ENCODE measurements at regions not wholly inside any gene's neighbourhood (a gene's known extent, or its start where the extent isn't known, plus 50 kb on each side); places are given as distances from the start of the nearest gene placed in this dataset.

DNA sequence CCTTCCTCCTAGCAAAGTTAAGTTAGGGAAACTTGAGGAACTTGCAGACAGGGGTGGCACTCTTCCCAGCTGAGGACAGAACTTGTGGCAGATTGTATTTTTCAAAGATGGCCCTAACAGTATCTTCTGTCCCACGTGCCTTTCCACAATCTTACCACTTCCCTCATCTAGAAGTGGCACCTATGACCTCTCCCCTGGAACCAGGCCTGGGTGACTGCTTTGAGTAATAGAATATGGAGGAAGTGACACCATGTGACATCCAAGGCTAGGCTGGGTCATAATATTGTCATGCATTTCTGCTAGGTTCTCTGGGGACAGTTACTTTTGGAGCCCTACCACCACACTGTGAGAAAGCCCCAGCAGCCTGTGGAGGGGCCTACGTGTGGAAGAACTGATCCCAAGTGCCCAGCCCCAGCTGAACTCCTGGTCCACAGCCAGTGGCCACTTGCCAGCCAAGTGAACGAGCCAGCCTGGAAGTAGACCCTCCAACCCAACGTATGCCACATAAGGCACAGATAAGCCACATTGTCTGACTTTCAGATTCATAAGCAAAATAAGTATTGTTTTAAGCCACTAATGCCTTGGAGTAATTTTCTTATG is 193.7 kb downstream of the PTPN20 start:
- DNase-seq (ENCODE audit: low spot score), result no peak

DNA sequence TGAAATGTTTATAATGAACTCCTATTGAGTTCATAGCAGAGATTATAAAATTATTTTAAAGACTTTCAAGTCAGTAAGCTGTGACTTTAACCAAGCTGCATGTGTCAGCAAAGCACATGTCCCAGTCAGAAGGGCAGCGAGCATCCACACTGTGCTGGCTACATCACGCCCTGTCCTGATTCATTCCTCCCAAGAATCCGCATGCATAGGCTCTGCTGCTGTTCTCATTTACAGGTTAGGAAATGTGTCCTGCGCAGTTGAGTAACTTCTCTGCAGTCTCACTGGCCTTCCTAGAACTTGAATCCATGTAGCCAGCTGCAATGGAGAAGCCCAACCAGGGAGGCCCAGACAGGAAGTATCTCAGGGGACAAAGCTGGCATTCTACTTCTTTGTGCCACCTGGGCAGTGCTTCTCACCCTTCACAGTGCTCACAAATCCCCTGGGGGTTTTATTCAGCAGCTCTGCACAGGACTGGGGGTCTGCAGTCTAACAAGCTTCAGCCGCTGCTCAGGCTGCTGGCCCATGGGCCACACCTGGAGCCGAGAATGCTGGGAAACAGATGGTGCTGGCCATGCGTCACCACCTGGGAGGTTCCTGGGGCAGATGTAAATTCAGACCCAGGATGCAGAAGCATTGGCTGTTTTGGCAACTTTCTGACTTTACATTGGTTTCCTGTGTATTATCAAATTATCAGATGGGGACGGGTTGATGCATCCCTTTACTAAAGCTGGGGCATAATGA is 192.8 kb upstream of the GDF10 start:
- DNase-seq (ENCODE audit: low spot score), result no peak

DNA sequence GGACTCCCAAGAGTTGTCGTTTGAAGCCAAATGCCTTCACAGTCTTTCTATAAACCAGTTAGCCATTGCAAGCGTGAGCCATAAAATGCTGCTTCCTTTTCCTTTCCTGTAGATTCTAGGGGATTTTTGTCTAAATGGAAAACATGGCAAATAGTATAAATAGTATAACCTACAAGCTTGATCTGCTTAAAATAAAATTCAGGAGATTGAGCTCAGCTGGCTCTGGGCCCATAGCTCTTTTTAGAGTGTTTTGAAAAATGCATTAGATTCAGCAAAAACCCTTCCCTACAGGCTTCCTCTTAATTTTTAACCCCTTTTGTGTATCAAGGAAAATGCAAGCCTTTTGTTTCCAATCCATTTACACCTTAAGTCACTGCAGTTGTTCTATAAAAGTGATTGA is 190.1 kb upstream of the GDF10 start:
- no peak for DNase-seq (ENCODE audit: low spot score)

DNA sequence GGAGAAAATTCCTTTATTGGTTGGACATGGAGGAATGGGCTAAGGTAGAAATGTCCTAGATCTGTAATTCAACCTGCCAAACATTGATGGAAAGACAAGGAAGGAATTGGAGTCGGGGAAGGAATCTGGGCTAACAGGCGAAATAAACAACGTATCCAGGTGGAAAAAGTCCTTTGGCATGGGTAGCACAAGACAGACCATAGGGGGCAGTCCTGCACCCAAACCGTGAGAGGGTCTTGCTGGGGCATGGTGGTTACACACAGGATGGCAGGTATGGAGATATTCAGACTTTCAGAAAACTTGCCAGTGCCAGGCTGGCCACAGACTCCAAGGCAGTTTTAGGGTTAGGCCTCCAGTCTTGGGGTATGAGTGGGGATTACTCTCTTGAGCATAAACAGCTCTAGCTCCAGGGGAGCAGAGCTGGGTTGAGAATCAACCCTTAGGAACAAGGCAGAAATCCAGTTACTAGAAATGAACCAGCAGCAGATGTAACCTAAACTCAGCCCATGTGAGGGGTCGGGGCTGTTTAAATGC is 188.6 kb upstream of the GDF10 start:
- no peak for DNase-seq (ENCODE audit: low spot score)

DNA sequence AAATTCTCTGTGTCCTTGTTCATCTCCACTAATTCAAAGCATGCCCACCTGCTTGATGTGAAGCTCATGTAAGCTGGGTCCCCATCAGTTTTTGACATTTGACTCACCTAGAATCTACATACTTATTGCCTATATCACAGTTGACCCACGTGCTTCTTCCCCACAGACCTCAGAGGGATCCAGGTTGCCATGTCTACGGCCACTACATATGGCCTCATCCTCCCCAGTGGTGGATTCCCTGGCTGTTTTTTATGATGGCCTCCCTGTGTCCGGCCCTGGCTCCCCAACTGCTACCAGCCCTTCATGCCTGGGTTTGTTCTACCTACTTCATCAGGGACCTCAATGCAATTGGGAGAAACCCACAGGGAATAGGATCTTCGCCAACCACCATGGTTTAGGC is 187.4 kb upstream of the GDF10 start:
- DNase-seq (ENCODE audit: low spot score), result no peak

DNA sequence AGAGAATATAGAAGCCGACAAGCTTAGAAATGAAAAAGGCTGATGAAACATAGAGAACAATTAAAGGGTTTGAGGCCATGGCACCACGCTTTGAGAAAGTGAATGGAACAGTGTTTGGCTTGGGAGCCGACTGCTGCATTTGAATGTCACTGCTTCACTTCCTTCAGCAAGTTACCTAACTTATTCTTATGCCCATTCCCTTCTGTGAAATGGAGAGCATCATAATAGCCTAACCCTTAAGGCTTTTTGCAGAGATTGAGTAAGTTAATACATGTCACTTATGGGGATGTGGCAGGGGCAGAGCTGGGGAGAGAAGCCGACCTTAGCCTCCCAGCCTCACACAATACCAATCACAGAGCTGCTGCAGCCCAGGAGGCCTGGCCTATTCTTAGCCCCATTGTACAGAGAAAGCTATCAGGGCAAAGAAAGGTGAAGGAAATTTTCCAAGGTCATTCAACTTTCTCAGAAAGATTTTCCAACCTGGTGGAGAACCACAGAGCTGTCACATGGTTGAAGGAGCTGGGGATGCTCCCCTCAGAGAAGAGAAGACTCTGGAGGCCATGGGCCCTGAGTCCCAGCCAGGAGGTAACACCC is 186.0 kb upstream of the GDF10 start:
- no peak for DNase-seq (ENCODE audit: low spot score)

DNA sequence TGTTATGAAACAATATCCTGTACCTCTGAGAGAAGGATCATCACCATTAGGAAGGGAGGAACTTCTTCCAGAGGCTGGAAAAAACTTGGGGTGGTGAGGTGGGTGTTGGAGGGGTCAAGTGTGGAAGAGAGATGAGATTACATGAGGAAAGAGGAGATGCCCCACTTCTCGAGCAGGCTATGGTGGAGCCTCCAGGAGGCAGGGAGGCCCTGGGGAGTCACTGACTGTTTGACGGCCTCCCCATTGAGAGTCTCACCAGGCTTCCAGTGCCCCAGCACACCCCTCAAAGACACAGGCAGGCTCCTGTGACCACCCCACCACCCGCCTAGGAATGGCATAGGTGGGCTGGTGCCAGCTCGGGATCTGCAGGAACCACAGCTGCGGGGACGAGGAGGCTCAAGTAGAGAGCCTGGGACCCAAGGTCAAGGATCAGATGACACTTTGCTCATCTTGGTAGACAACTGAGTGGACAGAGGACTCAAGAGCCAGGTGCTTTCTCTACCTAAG is 185.3 kb upstream of the GDF10 start:
- no peak for DNase-seq (ENCODE audit: low spot score)

DNA sequence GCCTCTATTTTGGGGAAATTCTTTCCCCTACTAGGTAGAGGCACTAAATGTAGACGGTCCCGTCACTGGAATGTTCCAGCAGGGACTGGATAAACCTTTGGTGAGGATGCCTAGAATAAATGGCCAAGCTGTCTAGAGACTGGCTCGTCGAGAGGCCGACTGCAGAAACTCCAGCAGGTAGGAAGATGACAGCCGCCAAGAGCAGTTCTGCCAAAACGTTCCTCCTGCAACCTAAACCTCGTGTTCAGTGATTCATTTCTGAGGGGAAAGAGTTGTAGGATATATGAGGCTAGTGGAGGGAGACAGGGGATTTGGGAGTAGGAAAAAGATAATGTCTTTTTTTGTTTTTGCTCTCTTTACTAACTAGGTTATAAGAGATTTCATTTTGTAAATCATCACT is 184.7 kb upstream of the GDF10 start:
- DNase-seq (ENCODE audit: low spot score), result no peak

DNA sequence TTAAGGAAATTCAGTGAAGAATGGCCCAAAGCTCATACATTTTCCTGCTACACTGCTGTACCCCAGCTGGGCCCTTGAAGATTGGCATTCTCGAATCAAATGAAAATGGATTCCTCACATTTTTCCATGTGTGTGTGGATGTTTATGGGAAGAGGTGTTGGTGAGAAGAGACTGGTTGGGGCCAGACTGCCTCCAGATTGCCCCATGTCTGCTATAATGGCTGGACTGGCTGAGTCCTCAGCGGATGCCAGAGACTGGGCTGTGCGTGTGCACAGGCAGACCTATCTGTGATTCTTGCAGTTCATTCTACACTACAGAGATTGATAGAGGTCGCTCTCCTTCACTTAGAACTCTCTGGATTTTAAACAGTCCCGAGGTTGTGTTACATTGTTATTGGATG is 183.6 kb upstream of the GDF10 start:
- no peak for DNase-seq (ENCODE audit: low spot score)

DNA sequence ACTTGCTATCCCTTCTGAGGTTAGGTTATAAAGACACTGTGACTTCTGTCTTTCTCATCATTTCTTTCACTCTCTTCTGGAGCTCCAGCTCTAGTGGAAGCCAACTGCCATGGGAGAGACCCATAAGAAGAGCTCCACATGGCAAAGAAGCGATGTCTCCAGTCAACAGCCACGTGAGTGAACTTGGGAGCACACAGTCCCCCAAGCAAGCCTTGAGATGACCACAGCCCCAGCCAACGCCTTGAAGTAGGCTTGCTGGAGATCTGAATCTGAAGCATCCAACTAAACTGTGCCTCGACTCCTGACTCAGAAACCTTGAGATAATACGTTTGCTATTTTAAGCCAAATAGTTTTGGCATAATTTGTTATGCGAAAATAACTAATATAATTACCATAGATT is 181.7 kb upstream of the GDF10 start:
- DNase-seq (ENCODE audit: low spot score), result no peak

DNA sequence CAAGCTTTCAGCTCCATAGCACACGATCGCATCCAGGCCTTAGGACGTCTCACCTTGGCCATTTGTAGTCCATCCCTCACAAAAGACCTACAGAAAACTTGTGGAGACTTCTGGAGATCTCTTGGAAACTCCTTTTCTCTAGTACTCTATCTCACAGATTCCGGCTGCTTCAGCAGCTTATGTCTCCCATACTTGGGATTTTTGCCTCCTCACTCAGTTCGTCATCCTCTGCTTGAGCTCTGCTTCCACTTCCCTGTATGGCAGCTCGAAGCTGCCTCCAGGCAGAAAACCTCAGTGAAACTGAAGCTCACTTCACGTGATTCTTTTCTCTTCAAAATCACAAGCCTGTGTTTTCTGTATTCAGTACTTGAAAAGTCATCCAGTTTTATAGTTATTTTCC is 178.7 kb upstream of the GDF10 start:
- no peak for DNase-seq (ENCODE audit: low spot score)

DNA sequence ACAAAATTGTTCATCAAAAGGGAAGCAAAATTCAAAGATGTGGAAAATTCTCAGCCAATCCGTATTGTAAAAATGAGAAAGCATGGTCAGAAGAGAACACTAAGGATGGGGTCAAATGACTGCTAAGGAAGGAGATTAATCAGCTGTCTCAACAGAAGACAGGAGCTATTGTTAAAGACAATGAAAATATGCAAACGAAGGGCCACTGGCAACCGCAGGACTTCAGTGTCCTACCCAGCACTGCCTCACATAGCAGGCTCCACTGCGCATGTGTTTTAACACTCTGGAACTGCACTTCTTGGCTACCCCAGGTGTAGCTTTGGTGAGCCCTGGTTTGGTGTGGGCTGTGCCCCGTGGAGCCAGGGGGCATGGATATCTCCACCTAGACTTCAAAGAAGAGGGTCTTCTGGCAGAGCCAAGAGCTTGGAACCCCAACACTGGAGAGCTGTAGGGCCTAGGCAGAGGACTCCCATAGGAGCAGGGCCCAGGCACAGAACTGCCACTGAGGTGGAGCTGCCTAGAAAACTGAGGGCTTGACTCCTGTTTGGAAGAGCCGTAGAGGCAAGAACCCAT is 176.2 kb upstream of the GDF10 start:
- DNase-seq (ENCODE audit: low spot score), result no peak

DNA sequence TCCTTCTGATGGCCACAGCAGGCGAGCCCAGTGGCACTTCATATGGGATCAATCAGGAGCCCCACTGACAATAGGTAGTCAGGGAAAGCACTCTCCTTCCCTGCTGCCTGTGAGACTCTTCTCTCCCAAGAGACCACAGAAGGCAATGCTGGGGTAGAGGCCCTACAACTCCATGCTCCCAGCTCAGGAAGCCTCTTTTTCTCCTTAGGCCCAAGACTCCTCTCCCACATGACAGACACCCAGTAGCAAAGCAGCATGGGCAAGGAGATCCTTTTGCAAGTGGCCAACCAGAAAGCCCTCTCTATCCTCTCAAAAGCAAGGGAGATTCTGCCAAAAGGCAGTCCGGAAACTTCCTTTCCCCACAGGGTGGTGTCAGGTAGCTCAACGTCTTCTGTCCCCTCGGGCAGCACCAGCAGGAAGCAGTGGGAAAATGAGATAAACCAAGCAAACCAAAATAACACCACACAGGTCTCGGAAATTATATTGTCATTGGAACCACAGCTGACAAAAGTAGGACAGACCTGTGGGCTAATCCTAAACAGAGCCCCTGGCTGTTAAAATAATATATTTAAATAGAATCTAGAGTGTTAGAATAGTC is 172.7 kb upstream of the GDF10 start:
- DNase-seq (ENCODE audit: low spot score), result no peak

DNA sequence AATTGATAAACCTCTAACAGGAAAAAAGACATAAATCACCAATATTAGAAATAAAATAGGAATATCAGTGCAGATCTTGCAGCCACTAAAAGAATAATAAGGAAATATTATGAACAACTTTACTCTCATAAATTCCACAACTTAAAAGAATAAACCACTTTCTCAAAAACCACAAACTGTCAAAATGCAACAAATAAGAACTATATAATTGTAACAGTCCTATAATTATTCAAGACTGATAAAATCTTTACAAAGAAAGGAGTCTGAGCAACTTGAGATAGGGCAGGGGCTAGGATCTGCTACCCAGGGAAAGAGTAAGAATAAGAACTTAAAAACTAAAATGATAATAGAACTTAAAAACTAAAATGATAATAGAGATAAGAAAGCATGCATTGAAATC is 169.5 kb upstream of the GDF10 start:
- DNase-seq (ENCODE audit: low spot score), result no peak

DNA sequence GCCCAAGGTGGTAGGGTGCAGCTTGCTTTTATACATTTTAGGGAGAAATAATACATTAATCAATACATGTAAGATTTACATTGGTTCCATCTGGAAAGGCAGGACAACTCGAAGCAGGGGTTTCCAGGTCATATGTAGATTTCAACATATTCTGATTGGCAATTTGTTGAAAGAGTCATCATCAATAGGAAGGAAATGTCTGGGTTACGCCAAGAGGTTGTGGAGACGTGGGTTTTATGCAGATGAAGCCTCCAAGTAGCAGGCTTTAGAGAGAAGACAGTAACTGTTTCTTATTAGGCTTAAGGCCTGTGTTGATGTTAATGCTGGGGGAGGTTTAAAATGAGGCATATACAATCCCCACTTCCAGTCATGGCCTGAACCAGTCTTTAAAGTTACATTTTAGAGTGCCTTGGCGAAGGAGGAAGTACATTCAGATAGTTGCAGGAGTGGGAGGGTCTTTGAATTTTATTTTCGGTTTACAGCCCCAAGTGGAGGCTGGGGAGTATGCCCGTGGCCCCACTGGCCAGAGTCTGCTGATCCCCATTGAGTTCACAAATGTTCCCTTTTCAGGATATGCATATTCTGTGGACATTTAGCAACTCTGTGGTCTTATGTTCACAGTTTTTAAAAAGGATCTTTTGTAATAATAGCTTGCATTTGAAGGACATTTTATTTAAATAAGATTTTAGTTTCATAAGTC is 166.0 kb upstream of the GDF10 start:
- no peak for DNase-seq (ENCODE audit: low spot score)

DNA sequence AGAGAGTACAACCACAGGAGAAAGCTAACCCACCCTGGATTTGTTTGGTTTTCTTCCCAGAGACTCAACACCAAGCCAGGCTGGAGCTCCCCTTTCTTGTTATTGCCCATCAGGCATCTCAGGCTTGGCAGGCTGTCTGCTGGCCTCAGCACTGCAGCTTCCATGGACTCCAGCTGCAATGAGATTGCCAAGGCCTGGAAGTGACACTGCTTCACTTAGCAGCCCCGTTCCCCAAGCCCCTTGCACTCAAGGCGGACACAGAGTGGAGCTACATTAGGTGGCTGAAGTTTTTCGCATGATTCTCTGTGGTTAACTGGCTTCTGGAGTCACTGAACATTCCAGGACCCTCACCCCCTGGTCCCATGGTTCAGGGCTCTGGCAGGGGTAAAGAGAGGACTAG is 163.1 kb upstream of the GDF10 start:
- DNase-seq (ENCODE audit: low spot score), result peak; percentile 53

DNA sequence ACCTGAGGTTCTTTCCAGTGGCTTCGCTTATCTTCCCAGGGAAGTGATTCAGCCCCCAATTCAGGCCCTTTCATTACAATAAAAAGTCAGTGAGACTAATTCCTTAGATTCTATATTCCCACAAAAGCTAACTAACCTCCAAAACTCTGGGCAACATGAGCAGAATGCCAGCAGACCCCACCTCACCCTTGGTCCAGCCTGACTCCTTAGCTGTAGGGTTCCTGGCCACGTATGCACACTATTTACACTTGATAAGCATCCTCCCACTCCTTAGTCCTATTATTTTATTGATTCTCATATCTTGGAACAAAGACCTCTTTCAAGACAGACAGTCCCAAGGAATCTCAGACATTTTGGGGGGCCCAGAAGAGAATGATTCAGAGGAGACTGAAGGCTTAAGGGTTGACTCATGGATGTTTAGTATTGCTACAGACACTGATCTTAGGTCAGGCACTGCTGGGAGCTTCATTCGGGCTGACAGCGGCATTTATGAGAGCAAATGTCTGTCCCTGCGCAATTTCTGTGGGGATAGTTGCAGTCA is 162.6 kb upstream of the GDF10 start:
- peak; percentile 87 for DNase-seq (ENCODE audit: low spot score)

DNA sequence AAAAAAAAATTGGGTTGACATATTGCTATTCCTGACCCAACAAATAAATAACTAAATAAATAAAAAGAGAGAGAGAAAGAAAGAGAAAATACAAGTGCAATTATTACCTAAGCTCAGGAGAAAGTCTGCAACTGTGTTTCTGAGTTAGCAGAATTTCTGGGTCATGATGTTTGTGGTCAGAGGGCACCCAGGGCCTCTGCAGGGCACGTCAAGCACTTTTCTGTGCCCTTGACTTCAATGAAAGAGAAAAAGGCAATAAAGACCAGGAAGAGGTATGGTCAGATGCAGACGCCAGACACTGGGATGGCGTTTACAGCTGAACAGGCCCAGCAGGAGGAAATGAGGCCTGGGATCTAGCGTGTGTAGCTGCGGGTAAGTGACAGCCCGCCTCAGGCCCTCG is 160.9 kb upstream of the GDF10 start:
- DNase-seq (ENCODE audit: low spot score), result no peak

DNA sequence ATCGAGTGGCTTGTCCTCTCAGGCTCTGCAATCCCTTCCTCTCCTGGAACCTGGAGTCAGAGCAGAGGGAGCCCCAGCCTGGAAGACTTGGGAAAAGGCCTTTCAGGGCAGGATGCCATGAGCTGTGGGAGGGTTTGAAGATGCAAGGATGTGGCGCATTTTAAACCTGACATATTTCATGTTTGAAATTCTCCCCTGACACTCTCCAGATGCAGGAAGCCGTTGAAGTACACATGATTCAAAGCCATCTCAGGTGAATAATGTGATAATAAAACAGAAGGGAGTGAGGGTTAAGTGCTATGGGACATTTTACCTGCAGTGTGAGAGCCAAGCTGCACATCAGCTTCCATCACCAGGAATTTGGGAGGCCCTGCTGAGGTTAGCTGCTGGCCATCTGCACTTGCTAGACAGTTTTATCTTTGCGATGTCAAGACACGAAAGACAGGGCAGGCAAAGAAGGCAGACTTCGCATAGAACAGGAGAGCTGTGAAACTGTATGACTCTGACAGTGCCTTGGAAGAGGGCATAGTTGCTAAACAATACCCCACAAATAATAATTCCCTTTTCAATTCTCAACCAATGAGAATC is 159.1 kb upstream of the GDF10 start:
- no peak for DNase-seq (ENCODE audit: low spot score)

DNA sequence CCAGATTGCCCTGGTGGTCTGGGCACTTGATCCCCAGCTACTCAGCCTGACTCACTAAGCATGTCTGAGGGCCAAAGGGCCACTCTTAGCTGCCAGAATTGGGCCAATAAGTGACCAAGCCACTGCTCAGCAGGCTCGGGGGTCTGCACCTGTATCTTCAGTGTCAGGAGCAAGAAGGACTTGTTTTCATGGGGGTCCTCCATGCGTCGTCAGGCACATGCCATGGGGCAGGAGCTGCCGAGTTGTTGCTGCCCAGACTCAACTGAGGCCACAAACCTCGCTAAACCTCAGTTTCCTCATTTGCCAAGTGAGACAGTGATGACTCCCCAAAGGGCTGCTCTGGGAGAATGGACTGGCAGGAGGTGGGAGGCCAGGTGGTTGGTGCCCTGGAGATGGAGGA is 158.6 kb upstream of the GDF10 start:
- DNase-seq (ENCODE audit: low spot score), result no peak

DNA sequence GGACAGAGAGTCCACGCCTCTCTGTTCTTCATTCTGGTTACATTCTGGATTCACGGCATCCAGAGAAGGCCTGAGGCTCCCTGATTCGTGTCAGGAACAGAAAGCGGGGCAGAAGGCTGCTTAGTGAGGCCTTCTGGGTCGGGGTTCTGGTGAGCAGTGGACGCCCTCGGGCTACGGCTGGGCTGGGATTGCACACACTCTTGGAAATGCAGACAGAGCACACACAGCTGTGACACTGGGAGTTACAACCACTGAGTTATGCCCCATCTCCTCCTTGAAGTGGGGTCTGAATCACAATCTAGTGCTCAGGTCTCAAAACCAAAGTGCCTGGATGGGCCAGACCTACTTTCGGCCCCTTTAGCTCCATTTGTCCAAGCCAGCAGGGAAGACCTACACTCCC is 156.9 kb upstream of the GDF10 start:
- DNase-seq (ENCODE audit: low spot score), result no peak

Data from AG20443 (cell line).